ES-I3 (cell line): ENCODE measurements at regions not wholly inside any gene's neighbourhood (a gene's known extent, or its start where the extent isn't known, plus 50 kb on each side); places are given as distances from the start of the nearest gene placed in this dataset.

ENCODE experiments used
- H3K36me3 ChIP-seq: 2 replicates; pipeline ENCODE4 v1.6.1; 2013; ENCODE audit warnings: mild to moderate bottlenecking, low read length, control low read depth, moderate library complexity; ENCODE audit not compliant: insufficient read depth
- H3K4me1 ChIP-seq: 2 replicates; pipeline ENCODE4 v1.6.1; 2013; ENCODE audit warnings: mild to moderate bottlenecking, control low read depth, low read length; ENCODE audit not compliant: insufficient read depth
- H3K9ac ChIP-seq: 2 replicates; pipeline ENCODE4 v1.6.1; 2013; ENCODE audit warnings: low read depth, mild to moderate bottlenecking, low read length, moderate library complexity
- H3K9me3 ChIP-seq: 2 replicates; pipeline ENCODE4 v1.6.1; 2013; ENCODE audit warnings: mild to moderate bottlenecking, low read length, moderate library complexity; ENCODE audit not compliant: control insufficient read depth, insufficient read depth

- Histone ChIP-seq H3K4me1 (peaks cover 4% of the 10 kb centered on the region; the same call in 1 of the 2 replicates), H3K36me3 (no peaks in the 10 kb centered on the region), H3K9me3 (no peaks in the 10 kb centered on the region), H3K9ac (no peak overlapping the region)
Observed at GRCh38 chr6:126123226-126123625, 136.9 kb downstream of the TRMT11 start.

- Histone ChIP-seq H3K4me1 (no peaks in the 10 kb centered on the region), H3K36me3 (no peaks in the 10 kb centered on the region), H3K9ac (no peak overlapping the region), H3K9me3 (no peaks in the 10 kb centered on the region)
Observed at GRCh38 chr6:126127659-126128058, 141.3 kb downstream of the TRMT11 start.

- H3K36me3 ChIP-seq: no peaks in the 10 kb centered on the region
Observed at GRCh38 chr6:126131246-126131645, 144.9 kb downstream of the TRMT11 start.

GRCh38 chr6:126133984-126134383 lies 147.6 kb downstream of the TRMT11 start:
- H3K36me3 ChIP-seq: no peaks in the 10 kb centered on the region
- peaks cover 2% of the 10 kb centered on the region; the same call in 1 of the 2 replicates for H3K9me3 ChIP-seq
- no peak overlapping the region for H3K9ac ChIP-seq
- H3K4me1 ChIP-seq: no peaks in the 10 kb centered on the region

More at GRCh38 chr6:126131246-126131645, 144.9 kb downstream of the TRMT11 start:
- Histone ChIP-seq H3K9me3 (peaks cover 2% of the 10 kb centered on the region; the same call in 1 of the 2 replicates), H3K9ac (no peak overlapping the region), H3K4me1 (no peaks in the 10 kb centered on the region)

- Histone ChIP-seq H3K4me1 (no peaks in the 10 kb centered on the region), H3K9ac (no peak overlapping the region), H3K9me3 (peaks cover 2% of the 10 kb centered on the region; the same call in 1 of the 2 replicates), H3K36me3 (no peaks in the 10 kb centered on the region)
Observed at GRCh38 chr6:126134491-126134890, 148.2 kb downstream of the TRMT11 start.

- Histone ChIP-seq H3K9ac (no peak overlapping the region), H3K36me3 (no peaks in the 10 kb centered on the region), H3K4me1 (no peaks in the 10 kb centered on the region), H3K9me3 (peaks cover 2% of the 10 kb centered on the region; the same call in 1 of the 2 replicates)
Observed at GRCh38 chr6:126140015-126140414, 153.7 kb downstream of the TRMT11 start.

- Histone ChIP-seq H3K36me3 (no peaks in the 10 kb centered on the region), H3K4me1 (no peaks in the 10 kb centered on the region), H3K9me3 (no peaks in the 10 kb centered on the region), H3K9ac (no peak overlapping the region)
Observed at GRCh38 chr6:126143761-126144251, 157.5 kb downstream of the TRMT11 start.

- Histone ChIP-seq H3K9ac (no peak overlapping the region), H3K4me1 (no peaks in the 10 kb centered on the region), H3K36me3 (no peaks in the 10 kb centered on the region), H3K9me3 (no peaks in the 10 kb centered on the region)
Observed at GRCh38 chr6:126145351-126145750, 159.0 kb downstream of the TRMT11 start.

GRCh38 chr6:126147291-126147815 lies 161.0 kb downstream of the TRMT11 start:
- H3K36me3 ChIP-seq: no peaks in the 10 kb centered on the region
- no peaks in the 10 kb centered on the region for H3K4me1 ChIP-seq
- no peaks in the 10 kb centered on the region for H3K9me3 ChIP-seq
- no peak overlapping the region for H3K9ac ChIP-seq

- Histone ChIP-seq H3K9me3 (no peaks in the 10 kb centered on the region), H3K4me1 (no peaks in the 10 kb centered on the region), H3K9ac (no peak overlapping the region), H3K36me3 (no peaks in the 10 kb centered on the region)
Observed at GRCh38 chr6:126148853-126149252, 162.5 kb downstream of the TRMT11 start.

- Histone ChIP-seq H3K9me3 (no peaks in the 10 kb centered on the region), H3K9ac (no peak overlapping the region), H3K4me1 (no peaks in the 10 kb centered on the region), H3K36me3 (no peaks in the 10 kb centered on the region)
Observed at GRCh38 chr6:126152372-126152745, 166.0 kb downstream of the TRMT11 start.

- Histone ChIP-seq H3K36me3 (no peaks in the 10 kb centered on the region), H3K9me3 (no peaks in the 10 kb centered on the region), H3K4me1 (no peaks in the 10 kb centered on the region), H3K9ac (no peak overlapping the region)
Observed at GRCh38 chr6:126153661-126154060, 167.3 kb downstream of the TRMT11 start.

GRCh38 chr6:126156973-126157372 lies 170.6 kb downstream of the TRMT11 start:
- Histone ChIP-seq H3K9me3 (no peaks in the 10 kb centered on the region), H3K36me3 (no peaks in the 10 kb centered on the region), H3K9ac (no peak overlapping the region), H3K4me1 (no peaks in the 10 kb centered on the region)

GRCh38 chr6:126167726-126168125 lies 172.2 kb upstream of the CENPW start:
- Histone ChIP-seq H3K9ac (no peak overlapping the region), H3K4me1 (peaks cover 6% of the 10 kb centered on the region), H3K9me3 (no peaks in the 10 kb centered on the region; the same call in 1 of the 2 replicates), H3K36me3 (no peaks in the 10 kb centered on the region)

- Histone ChIP-seq H3K4me1 (peaks cover 6% of the 10 kb centered on the region), H3K9me3 (no peaks in the 10 kb centered on the region), H3K9ac (no peak overlapping the region), H3K36me3 (no peaks in the 10 kb centered on the region)
Observed at GRCh38 chr6:126170433-126170832, 169.5 kb upstream of the CENPW start.
